GM12878 (cell line): ENCODE measurements at regions not wholly inside any gene's neighbourhood (a gene's known extent, or its start where the extent isn't known, plus 50 kb on each side); places are given as distances from the start of the nearest gene placed in this dataset.

Experiments
- ATAC-seq: fragments of 200-7000 bp; cut with Tn5 transposase; 3 replicates; pipeline ENCODE4 v1.9.1; 2020; ENCODE audit warnings: mild to moderate bottlenecking, moderate library complexity
- BruUV-seq: library from RNA; stranded (reverse); fragments of 400-500 nt; replicated peaks from 2 replicates; lab custom pipeline; 2021; lab: Mats Ljungman, UMichigan
- CTCF ChIA-PET: fragments of 300-600 bp; sonication (Branson Sonifier 250); formaldehyde crosslinking; extraction: SDS; loops from one replicate; lab custom pipeline; 2021; ENCODE audit warnings: inconsistent platforms; lab: Yijun Ruan, JAX
- POLR2A ChIA-PET: fragments of 350-600 bp; formaldehyde crosslinking; extraction: SDS; loops from one replicate; lab custom pipeline; 2021; ENCODE audit warnings: inconsistent platforms; lab: Charles Lee
- RAD21 ChIA-PET: fragments of 300-600 bp; sonication (Branson Sonifier 250); formaldehyde crosslinking; loops from one replicate; lab custom pipeline; 2023; ENCODE audit warnings: antibody characterized with exemption; ENCODE audit not compliant: unreplicated experiment; lab: Charles Lee
- SMC1A ChIA-PET: fragments of 300-600 bp; sonication (Branson Sonifier 250); formaldehyde crosslinking; loops from one replicate; lab custom pipeline; 2023; ENCODE audit not compliant: unreplicated experiment, uncharacterized antibody; lab: Charles Lee
- DNase-seq: peaks from one replicate; pipeline ENCODE4 v3.0.0-alpha.2; 2011; ENCODE audit warnings: low read depth, low spot score
- FAIRE-seq: peaks from 3 replicates; lab custom pipeline; 2011; peaks lifted over from hg19 to GRCh38; lab: Jason Lieb, UNC
- H2AFZ ChIP-seq: 2 replicates; pipeline ENCODE4 v1.6.0; 2011; ENCODE audit warnings: low read depth, low read length, control low read depth; ENCODE audit not compliant: control insufficient read depth
- H3K27ac ChIP-seq: 2 replicates; pipeline ENCODE4 v1.5.1; 2011; ENCODE audit warnings: control low read depth; ENCODE audit not compliant: control insufficient read depth, insufficient read depth
- H3K27me3 ChIP-seq, 2 experiments: replicated peaks in 1 of 2; 2 replicates each; pipeline versions ENCODE4 v1.6.0 to v1.6.1; 2011; ENCODE audit warnings: low read length in 1 of 2; ENCODE audit not compliant: control insufficient read depth in 2 of 2, insufficient read depth in 2 of 2
- H3K36me3 ChIP-seq, 2 experiments: 2 replicates each; pipeline ENCODE4 v1.5.1; 2011; ENCODE audit warnings: low read length in 1 of 2; ENCODE audit not compliant: control insufficient read depth in 2 of 2, insufficient read depth in 2 of 2
- H3K4me1 ChIP-seq: 2 replicates; pipeline ENCODE4 v1.6.1; 2011; ENCODE audit warnings: mild to moderate bottlenecking, low read length, moderate library complexity, mixed read lengths; ENCODE audit not compliant: control insufficient read depth, insufficient read depth
- H3K4me2 ChIP-seq: 2 replicates; pipeline ENCODE4 v1.6.0; 2011; ENCODE audit warnings: control low read depth; ENCODE audit not compliant: control insufficient read depth, insufficient read depth
- H3K4me3 ChIP-seq: fragments of 200-600 bp; sonication (generic); 2 replicates; pipeline ENCODE4 v1.5.1; 2016
- H3K79me2 ChIP-seq: 2 replicates; pipeline ENCODE4 v1.6.0; 2011; ENCODE audit warnings: low read length; ENCODE audit not compliant: control insufficient read depth, insufficient read depth
- H3K9ac ChIP-seq: 2 replicates; pipeline ENCODE4 v1.8.0; 2011; ENCODE audit warnings: low read length, control low read depth, mixed read lengths; ENCODE audit not compliant: control insufficient read depth, insufficient read depth
- H3K9me3 ChIP-seq: replicated peaks from 3 replicates; pipeline ENCODE4 v1.5.1; 2011; ENCODE audit warnings: mild to moderate bottlenecking, low read length; ENCODE audit not compliant: control insufficient read depth, insufficient read depth
- H4K20me1 ChIP-seq: 2 replicates; pipeline ENCODE4 v1.6.0; 2011; ENCODE audit not compliant: control insufficient read depth, insufficient read depth
- BMI1 ChIP-seq: fragments of 450-650 bp; IDR thresholded peaks from 2 replicates; pipeline ENCODE4 v1.6.1; 2016; ENCODE audit warnings: mild to moderate bottlenecking, moderate library complexity, borderline replicate concordance
- E2F8 ChIP-seq: fragments of 450-650 bp; IDR thresholded peaks from 2 replicates; pipeline ENCODE4 v1.6.1; 2018; ENCODE audit warnings: mild to moderate bottlenecking, low read depth, moderate library complexity; ENCODE audit not compliant: partially characterized antibody
- GABPA ChIP-seq: IDR thresholded peaks from 2 replicates; pipeline ENCODE4 v1.6.1; 2014; ENCODE audit warnings: antibody characterized with exemption, low read depth, mild to moderate bottlenecking, inconsistent platforms
- MXI1 ChIP-seq: fragments of 150-350 bp; IDR thresholded peaks from 2 replicates; pipeline ENCODE4 v1.6.1; 2011; ENCODE audit warnings: low read depth, mild to moderate bottlenecking, inconsistent platforms, low read length, improper control_type of control experiment
- NFYA ChIP-seq: IDR thresholded peaks from 2 replicates; pipeline ENCODE4 v1.6.1; 2011; ENCODE audit warnings: low read depth, mild to moderate bottlenecking, low read length, improper control_type of control experiment, borderline replicate concordance
- RAD51 ChIP-seq: fragments of 450-650 bp; IDR thresholded peaks from 2 replicates; pipeline ENCODE4 v1.6.1; 2016; ENCODE audit warnings: moderate library complexity, mild to moderate bottlenecking, inconsistent platforms
- REST ChIP-seq: IDR thresholded peaks from 2 replicates; pipeline ENCODE4 v1.6.1; 2012; ENCODE audit warnings: mild to moderate bottlenecking, low read depth, low read length
- RFX5 ChIP-seq: IDR thresholded peaks from 2 replicates; pipeline ENCODE4 v1.6.1; 2011; ENCODE audit warnings: low read depth, low read length, improper control_type of control experiment
- SMARCA5 ChIP-seq: fragments of 450-650 bp; IDR thresholded peaks from 2 replicates; pipeline ENCODE4 v1.6.1; 2017; ENCODE audit warnings: mild to moderate bottlenecking
- SUZ12 ChIP-seq: fragments of 200-600 bp; sonication (generic); IDR thresholded peaks from one replicate; pipeline ENCODE4 v1.6.1; 2018; ENCODE audit warnings: antibody characterized with exemption, mild to moderate bottlenecking; ENCODE audit not compliant: unreplicated experiment
- WGBS: methylation state at CpG from one replicate; pipeline ENCODE4 v1.1.6; 2016; ENCODE audit warnings: low lambda C conversion rate; ENCODE audit not compliant: insufficient replicate concordance, insufficient coverage; ENCODE audit errors: missing lambda C conversion rate; 5-methylcytosine and 5-hydroxymethylcytosine counted together
- in situ Hi-C: fragments of 300-500 bp; cut with MboI; formaldehyde crosslinking; loops from 9 replicates; pipeline ENCODE4 v1.14.3; 2018; ENCODE audit warnings: mixed read lengths
- intact Hi-C: fragments of 100-400 bp; cut with micrococcal nuclease; formaldehyde crosslinking; loops from one replicate; pipeline ENCODE4 v1.14.2; 2022; ENCODE audit not compliant: unreplicated experiment

- no peak for TF ChIP-seq REST
Observed at GRCh38 chr20:12072954-12073264, 155.2 kb downstream of the BTBD3 start (continued).

GRCh38 chr20:12074111-12074655, 156.5 kb downstream of the BTBD3 start:
- no peak for DNase-seq

More at GRCh38 chr20:12074111-12074655, 156.5 kb downstream of the BTBD3 start:
- H2AFZ ChIP-seq, result no peak overlapping the region
- WGBS, result 30% methylated on average over 3 of the region's 3 CpGs
- H3K9me3 ChIP-seq, result no peaks in the 10 kb centered on the region
- no TSS peak for BruUV-seq
- no peak overlapping the region for H3K27ac ChIP-seq
- no peaks in the 10 kb centered on the region for H3K36me3 ChIP-seq
- no peak for FAIRE-seq
- H4K20me1 ChIP-seq, result no peaks in the 10 kb centered on the region
- SMC1A ChIA-PET, result interaction anchor here (1.5 kb wide), 1 partner anchor 14 kb away, joined by 4 read pairs; no protein-coding TSS in a partner anchor
- H3K4me1 ChIP-seq, result no peaks in the 10 kb centered on the region
- POLR2A ChIA-PET, result no interaction called here
- H3K4me2 ChIP-seq, result no peak overlapping the region
- in situ Hi-C loops (no loop called here), intact Hi-C loops (no loop called here)
- RAD21 ChIA-PET, result no interaction called here
- H3K79me2 ChIP-seq, result no peaks in the 10 kb centered on the region
- H3K27me3 ChIP-seq, result no peaks in the 10 kb centered on the region
- TF ChIP-seq GABPA (no peak), RFX5 (no peak), SUZ12 (no peak), BMI1 (no peak), MXI1 (no peak), E2F8 (no peak), SMARCA5 (no peak), NFYA (no peak), RAD51 (no peak)
- TF ChIP-seq, all 136 proteins: peak for 0
- CTCF ChIA-PET, result no interaction called here
- no peak for ATAC-seq
- H3K9ac ChIP-seq, result no peak overlapping the region
- no peak overlapping the region for H3K4me3 ChIP-seq
